H1 (cell line): ENCODE measurements at regions not wholly inside any gene's neighbourhood (a gene's known extent, or its start where the extent isn't known, plus 50 kb on each side); places are given as distances from the start of the nearest gene placed in this dataset.

Experiments
- CTBP2 ChIP-seq: IDR thresholded peaks from 2 replicates; pipeline ENCODE4 v1.7.0; 2011; ENCODE audit warnings: borderline replicate concordance, mild to moderate bottlenecking, moderate library complexity, mixed read lengths, low read length; ENCODE audit not compliant: insufficient read depth, insufficient read length
- EP300 ChIP-seq, 2 experiments: IDR thresholded peaks; 1 replicate in 1 of 2; 2 replicates in 1 of 2; pipeline ENCODE4 v1.6.1; 2011 to 2012; ENCODE audit warnings: low read depth in 2 of 2, low read length in 2 of 2, mild to moderate bottlenecking in 2 of 2, borderline replicate concordance in 1 of 2, inconsistent platforms in 1 of 2, moderate library complexity in 1 of 2
- NANOG ChIP-seq: IDR thresholded peaks from 2 replicates; pipeline ENCODE4 v1.6.1; 2011; ENCODE audit warnings: low read length, low read depth, mild to moderate bottlenecking, inconsistent platforms; ENCODE audit not compliant: insufficient read depth, poor library complexity, severe bottlenecking

- TF ChIP-seq NANOG (no peak), CTBP2 (no peak), EP300 (IDR thresholded peaks at IDR 0.05; ENCODE audit: borderline replicate concordance in 1 of 2, low read depth in 2 of 2, low read length in 2 of 2) (no peak)
These were observed 540.1 kb downstream of the VRK1 start (continued) for GRCh38 chr14:97337267-97337666.
